Skeletal muscle satellite cell (primary cell): ENCODE measurements at regions not wholly inside any gene's neighbourhood (a gene's known extent, or its start where the extent isn't known, plus 50 kb on each side); places are given as distances from the start of the nearest gene placed in this dataset.

Experiments used
- H3K27me3 ChIP-seq: 2 replicates; pipeline ENCODE4 v1.7.0; 2013; ENCODE audit warnings: low read length; ENCODE audit not compliant: control insufficient read depth, insufficient read depth
- H3K36me3 ChIP-seq: 2 replicates; pipeline ENCODE4 v1.7.0; 2013; ENCODE audit warnings: mild to moderate bottlenecking, control low read depth, low read length; ENCODE audit not compliant: insufficient read depth
- H3K4me1 ChIP-seq: 2 replicates; pipeline ENCODE4 v1.7.0; 2013; ENCODE audit warnings: low read length; ENCODE audit not compliant: control insufficient read depth, insufficient read depth
- H3K4me2 ChIP-seq: 2 replicates; pipeline ENCODE4 v1.7.0; 2013; ENCODE audit warnings: mild to moderate bottlenecking, low read length
- H3K4me3 ChIP-seq: 2 replicates; pipeline ENCODE4 v1.7.0; 2013; ENCODE audit warnings: low read length
- H3K9ac ChIP-seq: 2 replicates; pipeline ENCODE4 v1.7.0; 2013; ENCODE audit warnings: mild to moderate bottlenecking, low read depth, low read length, moderate library complexity
- H3K9me3 ChIP-seq: replicated peaks from 2 replicates; pipeline ENCODE4 v1.7.0; 2013; ENCODE audit warnings: mild to moderate bottlenecking, control low read depth, low read length

DNA sequence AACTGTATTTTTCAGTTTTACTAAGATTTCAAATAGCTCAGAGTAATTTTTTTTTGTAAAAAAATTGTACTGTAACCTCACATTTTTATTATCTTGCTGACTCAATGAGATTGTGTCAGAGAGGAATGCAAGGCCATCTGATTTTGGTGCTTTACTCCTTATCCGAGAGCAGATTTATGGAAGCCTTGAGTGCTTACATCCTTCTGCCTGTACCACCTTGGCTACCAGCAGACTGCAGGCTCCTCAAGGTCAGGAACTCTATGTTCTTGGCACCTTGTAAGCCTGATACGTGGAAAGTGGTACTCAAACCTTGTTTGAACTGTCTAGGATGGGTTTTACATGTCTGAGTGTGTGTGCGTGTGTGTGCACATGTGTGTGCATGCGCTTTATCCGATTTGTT is 80.1 kb upstream of the MLIP start:
- H3K9me3 ChIP-seq: no peaks in the 10 kb centered on the region
- no peak overlapping the region for H3K9ac ChIP-seq
- H3K4me2 ChIP-seq: no peak overlapping the region
- no peaks in the 10 kb centered on the region for H3K36me3 ChIP-seq
- H3K27me3 ChIP-seq: no peaks in the 10 kb centered on the region
- no peak overlapping the region for H3K4me3 ChIP-seq
- no peaks in the 10 kb centered on the region for H3K4me1 ChIP-seq

DNA sequence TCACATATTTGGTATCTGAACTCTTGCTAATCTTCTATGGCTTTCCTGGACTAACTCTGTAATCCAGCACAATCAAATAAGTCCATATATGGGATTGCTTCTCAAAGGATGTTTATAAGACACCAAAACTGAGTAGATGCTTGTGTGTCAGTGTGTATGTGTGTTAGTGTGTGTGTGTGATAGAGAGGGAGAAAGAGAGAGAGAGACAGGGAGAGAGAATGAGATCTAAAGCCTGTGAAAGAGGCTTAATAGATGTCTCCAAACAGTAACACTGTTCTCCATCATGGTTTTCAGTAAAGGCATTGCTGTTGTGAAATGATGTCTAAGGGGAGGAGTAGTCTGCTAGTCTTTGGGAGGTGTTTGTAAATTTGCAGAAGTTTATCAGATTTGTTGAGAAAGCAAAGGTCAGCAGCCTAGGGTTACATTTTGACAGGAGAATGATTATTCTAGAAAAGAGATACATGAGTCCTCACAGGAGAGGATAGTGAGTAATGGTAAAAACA is 73.9 kb upstream of the MLIP start:
- H3K4me1 ChIP-seq: no peaks in the 10 kb centered on the region
- H3K36me3 ChIP-seq: no peaks in the 10 kb centered on the region
- H3K4me3 ChIP-seq: no peak overlapping the region
- no peak overlapping the region for H3K9ac ChIP-seq
- H3K4me2 ChIP-seq: no peak overlapping the region
- no peaks in the 10 kb centered on the region for H3K27me3 ChIP-seq
- no peaks in the 10 kb centered on the region for H3K9me3 ChIP-seq

DNA sequence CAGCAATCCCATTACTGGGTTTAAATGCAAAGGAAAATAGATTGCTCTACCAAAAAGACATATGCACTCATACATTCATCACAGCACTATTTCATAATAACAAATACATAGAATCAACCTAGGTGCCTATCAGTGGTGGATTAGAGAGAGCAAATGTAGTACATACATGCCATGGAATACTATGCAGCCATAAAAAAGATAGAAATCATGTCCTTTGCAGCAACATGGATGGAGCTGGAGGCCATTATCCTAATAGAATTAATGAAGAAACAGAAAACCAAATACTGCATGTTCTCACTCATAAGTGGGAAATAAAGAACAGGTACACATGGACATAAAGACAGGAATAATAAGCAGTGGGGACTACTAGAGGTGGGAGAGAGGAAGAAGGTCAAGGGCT is 70.7 kb upstream of the MLIP start:
- Histone ChIP-seq H3K9ac (no peak overlapping the region), H3K36me3 (no peaks in the 10 kb centered on the region), H3K27me3 (no peaks in the 10 kb centered on the region), H3K4me3 (no peak overlapping the region), H3K4me1 (no peaks in the 10 kb centered on the region), H3K9me3 (no peaks in the 10 kb centered on the region), H3K4me2 (no peak overlapping the region)

DNA sequence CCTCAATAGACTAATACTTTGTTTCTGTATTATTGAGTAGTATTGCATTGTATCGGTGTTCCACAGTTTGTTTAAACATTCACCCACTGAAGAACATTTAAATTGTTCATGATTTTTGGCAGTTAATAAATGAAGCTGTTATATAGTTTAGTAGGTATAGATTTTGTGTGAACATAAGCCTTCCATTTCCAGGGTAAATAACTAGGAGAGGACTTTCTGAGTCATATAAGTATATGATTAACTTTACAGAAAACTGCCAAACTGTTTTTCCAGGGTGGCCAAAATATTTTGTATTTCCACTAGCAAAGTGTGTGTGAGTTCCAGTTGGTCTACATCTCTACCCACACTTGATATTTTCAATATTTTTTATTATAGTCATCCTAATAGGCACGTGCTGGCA is 70.0 kb upstream of the MLIP start:
- H3K36me3 ChIP-seq: no peaks in the 10 kb centered on the region
- H3K9ac ChIP-seq: no peak overlapping the region
- H3K27me3 ChIP-seq: no peaks in the 10 kb centered on the region
- no peak overlapping the region for H3K4me2 ChIP-seq
- no peaks in the 10 kb centered on the region for H3K9me3 ChIP-seq
- no peak overlapping the region for H3K4me3 ChIP-seq
- no peaks in the 10 kb centered on the region for H3K4me1 ChIP-seq

DNA sequence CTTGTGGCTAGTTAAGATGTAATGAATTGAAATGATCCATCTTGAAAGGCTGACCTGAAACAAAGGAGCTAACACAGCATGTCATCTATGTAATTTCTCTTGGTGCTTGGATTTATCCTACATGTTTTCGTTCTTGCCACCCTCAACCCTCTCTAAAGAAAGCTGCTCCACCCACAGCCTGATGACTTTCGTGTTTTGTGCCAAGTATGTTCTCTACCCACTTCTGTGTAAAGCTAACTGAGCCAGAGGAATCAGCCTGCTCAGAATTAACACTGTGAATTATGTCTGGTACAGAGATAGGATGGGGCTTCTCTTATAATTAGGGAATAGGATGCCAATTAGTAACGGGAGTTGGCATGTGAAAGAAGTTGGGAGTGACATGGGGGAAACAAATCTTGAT is 67.9 kb upstream of the MLIP start:
- no peaks in the 10 kb centered on the region for H3K27me3 ChIP-seq
- H3K9me3 ChIP-seq: no peaks in the 10 kb centered on the region
- no peak overlapping the region for H3K4me2 ChIP-seq
- no peaks in the 10 kb centered on the region for H3K36me3 ChIP-seq
- no peak overlapping the region for H3K9ac ChIP-seq
- H3K4me3 ChIP-seq: no peak overlapping the region
- no peaks in the 10 kb centered on the region for H3K4me1 ChIP-seq

DNA sequence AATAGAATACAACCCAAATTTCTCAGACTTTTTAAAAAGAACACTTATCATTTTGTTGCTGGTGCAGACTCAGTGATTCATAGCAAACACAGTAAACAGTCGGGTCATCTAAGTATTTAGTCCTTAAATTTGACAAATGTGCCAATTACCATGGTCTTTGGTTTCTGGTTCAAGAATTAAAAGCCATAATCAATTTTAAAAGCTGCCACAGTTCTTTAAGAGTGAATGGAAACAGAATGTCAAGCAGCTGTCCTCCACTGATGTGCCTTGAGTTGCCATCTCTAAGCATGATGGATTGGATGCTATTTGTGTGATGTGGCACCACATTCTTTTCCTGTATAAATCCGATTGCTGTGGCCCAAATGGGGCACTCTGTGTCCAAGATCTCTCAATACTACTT is 67.2 kb upstream of the MLIP start:
- no peaks in the 10 kb centered on the region for H3K9me3 ChIP-seq
- no peak overlapping the region for H3K9ac ChIP-seq
- H3K27me3 ChIP-seq: no peaks in the 10 kb centered on the region

DNA sequence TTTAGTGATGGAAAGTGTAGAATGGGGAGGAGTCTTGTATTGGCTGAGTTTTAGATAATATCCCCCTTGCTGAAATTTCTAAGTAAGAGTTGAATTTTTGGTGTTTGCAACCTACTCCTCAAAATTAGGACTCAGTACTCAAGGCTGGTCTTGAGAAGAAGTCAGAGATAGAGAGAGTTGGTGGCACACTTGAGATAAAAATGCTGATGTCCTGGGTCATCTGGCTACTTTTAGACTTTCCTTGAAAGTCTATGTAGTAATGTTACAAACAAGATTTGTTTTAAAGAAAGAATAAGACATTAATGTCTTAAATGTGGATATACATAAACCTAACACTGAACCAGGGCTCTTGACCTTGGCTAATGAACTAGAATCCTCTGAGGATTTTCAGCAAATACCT is 62.5 kb upstream of the MLIP start:
- H3K4me2 ChIP-seq: no peak overlapping the region
- H3K9me3 ChIP-seq: no peaks in the 10 kb centered on the region
- no peak overlapping the region for H3K9ac ChIP-seq
- no peaks in the 10 kb centered on the region for H3K27me3 ChIP-seq
- H3K4me1 ChIP-seq: peaks cover 4% of the 10 kb centered on the region
- H3K4me3 ChIP-seq: no peak overlapping the region
- no peaks in the 10 kb centered on the region for H3K36me3 ChIP-seq

More for the DNA sequence above, 67.2 kb upstream of the MLIP start:
- Histone ChIP-seq H3K36me3 (no peaks in the 10 kb centered on the region), H3K4me2 (no peak overlapping the region), H3K4me1 (no peaks in the 10 kb centered on the region), H3K4me3 (no peak overlapping the region)

DNA sequence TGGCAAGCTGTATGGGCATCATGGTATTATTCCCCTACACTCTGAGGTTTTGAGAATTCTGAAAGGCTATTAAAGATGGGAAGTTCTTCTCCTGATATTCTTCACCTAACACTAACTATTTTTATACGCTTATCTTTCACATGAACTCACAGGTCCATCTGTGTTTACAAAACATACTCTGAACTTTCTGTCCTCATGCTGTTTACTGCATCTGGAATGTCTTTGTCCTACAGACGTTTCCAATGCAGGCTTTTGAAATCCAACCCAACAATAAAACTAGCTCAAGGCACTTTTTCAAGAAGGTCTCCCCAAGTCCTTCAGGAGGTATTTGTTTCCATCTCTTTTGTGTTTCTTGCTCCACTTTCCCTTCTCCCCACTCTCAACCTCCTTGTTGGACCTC is 60.5 kb upstream of the MLIP start:
- Histone ChIP-seq H3K9ac (no peak overlapping the region), H3K27me3 (no peaks in the 10 kb centered on the region), H3K4me2 (no peak overlapping the region)

DNA sequence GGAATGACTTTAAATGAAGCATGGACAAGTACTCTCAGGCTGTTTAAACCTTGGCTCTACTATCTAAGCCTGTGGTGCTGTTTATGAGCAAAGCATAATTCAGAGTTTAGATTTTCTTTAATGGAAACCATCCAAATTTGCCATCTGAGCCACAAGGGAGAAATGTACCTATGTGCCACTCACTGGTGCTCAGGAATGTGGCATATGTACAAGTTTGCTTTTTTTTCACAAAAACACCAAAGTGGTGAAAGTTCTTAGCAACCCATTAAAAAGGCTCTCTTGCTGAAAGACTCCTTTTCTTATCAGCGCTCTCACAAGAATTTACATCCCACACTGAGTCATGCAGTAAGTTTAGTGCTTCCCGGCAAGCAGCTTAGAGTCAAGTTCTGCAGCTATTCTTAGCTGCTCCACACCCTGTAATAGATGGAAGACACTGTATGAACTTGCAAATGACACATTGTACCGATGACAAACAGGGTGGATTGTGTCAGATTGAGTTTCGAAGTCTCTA is 57.3 kb upstream of the MLIP start:
- Histone ChIP-seq H3K9ac (peak overlapping the region; percentile 78), H3K4me1 (peaks cover 12% of the 10 kb centered on the region), H3K9me3 (no peaks in the 10 kb centered on the region), H3K4me3 (peak overlapping the region; percentile 56), H3K4me2 (peak overlapping the region; percentile 81), H3K36me3 (no peaks in the 10 kb centered on the region), H3K27me3 (no peaks in the 10 kb centered on the region)

More for the DNA sequence above, 60.5 kb upstream of the MLIP start:
- Histone ChIP-seq H3K9me3 (no peaks in the 10 kb centered on the region), H3K4me3 (no peak overlapping the region), H3K4me1 (peaks cover 11% of the 10 kb centered on the region), H3K36me3 (no peaks in the 10 kb centered on the region)

DNA sequence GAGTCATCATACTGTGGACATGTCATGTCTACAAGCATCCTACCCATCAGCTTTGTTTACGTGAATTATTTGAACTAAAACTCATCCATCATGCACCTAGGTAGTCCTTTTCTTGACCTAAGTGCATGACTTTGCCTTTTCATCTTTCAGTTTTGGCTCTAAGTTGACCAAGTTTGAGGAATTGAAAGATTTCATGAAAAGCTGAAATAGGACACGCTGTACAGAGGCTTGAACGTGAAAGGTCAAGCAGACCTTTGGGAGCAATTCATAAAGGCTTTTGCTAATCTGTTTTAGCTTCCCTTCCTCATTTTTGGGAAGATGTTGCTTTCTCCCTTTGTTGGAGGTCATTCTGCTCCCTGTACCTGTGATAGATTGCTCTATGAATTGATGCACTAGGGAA is 55.1 kb upstream of the MLIP start:
- no peaks in the 10 kb centered on the region for H3K36me3 ChIP-seq
- H3K4me1 ChIP-seq: peaks cover 26% of the 10 kb centered on the region

DNA sequence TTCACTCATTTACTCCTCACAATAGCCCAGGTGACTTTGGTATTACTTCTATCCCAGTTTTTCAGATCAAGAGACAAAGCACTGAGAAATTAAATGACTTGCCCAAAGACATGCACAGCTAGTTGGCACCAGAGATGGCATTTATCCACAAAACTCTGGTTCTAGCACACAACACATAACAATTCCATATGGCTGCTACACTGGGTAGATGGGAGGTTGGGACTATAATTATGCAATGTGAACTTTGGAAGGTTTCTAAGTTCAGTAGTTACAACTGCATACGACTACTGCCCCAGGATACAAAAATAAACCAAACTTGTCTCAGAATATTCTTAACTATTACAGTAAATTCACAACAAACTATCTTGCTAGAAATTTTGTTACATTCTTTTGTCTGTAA is 54.2 kb upstream of the MLIP start:
- H3K9ac ChIP-seq: no peak overlapping the region
- peaks cover 26% of the 10 kb centered on the region for H3K4me1 ChIP-seq
- H3K27me3 ChIP-seq: no peaks in the 10 kb centered on the region
- H3K9me3 ChIP-seq: no peaks in the 10 kb centered on the region
- no peaks in the 10 kb centered on the region for H3K36me3 ChIP-seq
- H3K4me3 ChIP-seq: no peak overlapping the region
- H3K4me2 ChIP-seq: no peak overlapping the region

More for the DNA sequence above, 55.1 kb upstream of the MLIP start:
- H3K9ac ChIP-seq: no peak overlapping the region
- no peak overlapping the region for H3K4me3 ChIP-seq
- H3K4me2 ChIP-seq: no peak overlapping the region
- H3K9me3 ChIP-seq: no peaks in the 10 kb centered on the region
- H3K27me3 ChIP-seq: no peaks in the 10 kb centered on the region

DNA sequence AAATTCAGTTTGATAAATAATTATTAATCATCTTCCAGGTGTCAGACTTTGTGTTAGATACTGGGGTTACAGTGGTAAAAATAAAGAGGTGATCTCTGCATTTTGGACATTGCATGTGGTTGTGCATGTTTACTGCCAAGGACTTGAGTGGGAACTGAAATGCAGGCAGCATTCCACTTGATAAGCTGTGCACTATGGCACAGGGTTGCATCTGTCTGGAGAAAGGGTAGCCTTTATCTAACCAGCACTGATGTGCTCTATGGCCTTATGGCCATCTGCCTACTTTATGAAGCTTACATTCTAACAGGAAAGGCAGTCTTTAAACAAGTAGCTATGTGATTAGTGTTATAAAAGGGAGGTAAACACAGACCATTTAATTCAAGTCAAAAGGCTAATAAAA is 53.0 kb upstream of the MLIP start:
- no peaks in the 10 kb centered on the region for H3K27me3 ChIP-seq
- H3K4me2 ChIP-seq: no peak overlapping the region
- H3K4me1 ChIP-seq: peaks cover 26% of the 10 kb centered on the region
- no peak overlapping the region for H3K9ac ChIP-seq
- no peaks in the 10 kb centered on the region for H3K36me3 ChIP-seq
- H3K4me3 ChIP-seq: no peak overlapping the region
- H3K9me3 ChIP-seq: no peaks in the 10 kb centered on the region
